Transverse colon (tissue), 4 donors: ENCODE measurements at regions not wholly inside any gene's neighbourhood (a gene's known extent, or its start where the extent isn't known, plus 50 kb on each side); places are given as distances from the start of the nearest gene placed in this dataset.
"Not testable (repeated sequence)": the region's sequence is repeated elsewhere in the genome, so short reads cannot be mapped to it uniquely, and the experiment has no call there.

Experiments
- DNase-seq: peaks from one replicate; pipeline ENCODE4 v3.0.0-alpha.2; 2019
- H3K27ac ChIP-seq, 4 donors: fragments of 200-600 bp; sonication (generic); 2 replicates each; pipeline ENCODE4 v1.5.1; 2016 to 2018; ENCODE audit warnings: inconsistent platforms in 4 of 4
- H3K27me3 ChIP-seq: fragments of 200-600 bp; sonication (generic); 2 replicates; pipeline ENCODE4 v1.5.1; 2017; ENCODE audit warnings: inconsistent platforms
- H3K36me3 ChIP-seq, 4 donors: fragments of 200-600 bp; sonication (generic); 2 replicates each; pipeline ENCODE4 v1.5.1; 2017 to 2019; ENCODE audit warnings: inconsistent platforms in 4 of 4
- H3K4me1 ChIP-seq, 4 donors: fragments of 200-600 bp; sonication (generic); 2 replicates each; pipeline ENCODE4 v1.5.1; 2017 to 2020; ENCODE audit warnings: inconsistent platforms in 4 of 4
- H3K4me3 ChIP-seq, 4 donors: fragments of 200-600 bp; sonication (generic); 1 replicate in 1 of 4; 2 replicates in 3 of 4; pipeline versions ENCODE4 v1.5.1 to v1.6.1; 2017 to 2019; ENCODE audit warnings: inconsistent platforms in 4 of 4
- H3K9me3 ChIP-seq, 2 donors: fragments of 200-600 bp; sonication (generic); 2 replicates each; pipeline ENCODE4 v1.5.1; 2017 to 2019; ENCODE audit warnings: inconsistent platforms in 2 of 2
- WGBS, 2 donors: methylation state at CpG; one replicate each; pipeline ENCODE4 v1.1.5; 2018; ENCODE audit warnings: low coverage in 1 of 2; 5-methylcytosine and 5-hydroxymethylcytosine counted together
- in situ Hi-C, 4 donors: fragments of 200-750 bp; cut with MboI; loops; one replicate each; pipeline versions ENCODE4 v1.15.0 to v1.15.1; 2017; ENCODE audit warnings: low sequenced_read_pairs in 3 of 4, low pct_ligation_motif_present in 1 of 4, low pct_unique_long_range_greater_than_20kb in 1 of 4
- intact Hi-C: fragments of 100-400 bp; cut with DNase I; formaldehyde crosslinking; loops from one replicate; pipeline ENCODE4 v1.15.1; 2023; ENCODE audit warnings: low total_unique reads

GRCh38 chrY:18599606-18600005 lies 53.1 kb downstream of the HSFY1 start:
- intact Hi-C loops, H3K27me3 ChIP-seq, H3K4me1 ChIP-seq, H3K4me3 ChIP-seq, H3K9me3 ChIP-seq, DNase-seq, in situ Hi-C loops, H3K36me3 ChIP-seq, H3K27ac ChIP-seq: not testable (repeated sequence)
- no CpG with 5 or more reads among the region's 5 CpGs for WGBS, 2 donors

GRCh38 chrY:18601287-18601686 lies 54.8 kb downstream of the HSFY1 start:
- H3K27ac ChIP-seq, H3K4me1 ChIP-seq, in situ Hi-C loops, H3K36me3 ChIP-seq, H3K9me3 ChIP-seq, H3K27me3 ChIP-seq, H3K4me3 ChIP-seq, intact Hi-C loops, DNase-seq: not testable (repeated sequence)
- no CpG with 5 or more reads among the region's 2 CpGs for WGBS, 2 donors

- H3K36me3 ChIP-seq, H3K27me3 ChIP-seq, H3K4me1 ChIP-seq, H3K4me3 ChIP-seq, DNase-seq, H3K9me3 ChIP-seq, in situ Hi-C loops, intact Hi-C loops, H3K27ac ChIP-seq: not testable (repeated sequence)
- no CpG with 5 or more reads among the region's 5 CpGs for WGBS, 2 donors
These were observed 59.7 kb downstream of the HSFY1 start for GRCh38 chrY:18606251-18606650.

- intact Hi-C loops, in situ Hi-C loops: not testable (repeated sequence)
These were observed 61.7 kb downstream of the HSFY1 start for GRCh38 chrY:18608205-18608604.

GRCh38 chrY:18615809-18616208 lies 69.3 kb downstream of the HSFY1 start:
- intact Hi-C loops, H3K9me3 ChIP-seq, H3K4me3 ChIP-seq, in situ Hi-C loops, H3K27ac ChIP-seq, DNase-seq, H3K36me3 ChIP-seq, H3K4me1 ChIP-seq, H3K27me3 ChIP-seq: not testable (repeated sequence)
- no CpG with 5 or more reads among the region's 1 CpG for WGBS, 2 donors

More at GRCh38 chrY:18608205-18608604, 61.7 kb downstream of the HSFY1 start:
- H3K4me3 ChIP-seq, H3K4me1 ChIP-seq, H3K27ac ChIP-seq, H3K27me3 ChIP-seq, DNase-seq, H3K36me3 ChIP-seq, H3K9me3 ChIP-seq: not testable (repeated sequence)
- no CpG with 5 or more reads among the region's 4 CpGs for WGBS, 2 donors

DNA sequence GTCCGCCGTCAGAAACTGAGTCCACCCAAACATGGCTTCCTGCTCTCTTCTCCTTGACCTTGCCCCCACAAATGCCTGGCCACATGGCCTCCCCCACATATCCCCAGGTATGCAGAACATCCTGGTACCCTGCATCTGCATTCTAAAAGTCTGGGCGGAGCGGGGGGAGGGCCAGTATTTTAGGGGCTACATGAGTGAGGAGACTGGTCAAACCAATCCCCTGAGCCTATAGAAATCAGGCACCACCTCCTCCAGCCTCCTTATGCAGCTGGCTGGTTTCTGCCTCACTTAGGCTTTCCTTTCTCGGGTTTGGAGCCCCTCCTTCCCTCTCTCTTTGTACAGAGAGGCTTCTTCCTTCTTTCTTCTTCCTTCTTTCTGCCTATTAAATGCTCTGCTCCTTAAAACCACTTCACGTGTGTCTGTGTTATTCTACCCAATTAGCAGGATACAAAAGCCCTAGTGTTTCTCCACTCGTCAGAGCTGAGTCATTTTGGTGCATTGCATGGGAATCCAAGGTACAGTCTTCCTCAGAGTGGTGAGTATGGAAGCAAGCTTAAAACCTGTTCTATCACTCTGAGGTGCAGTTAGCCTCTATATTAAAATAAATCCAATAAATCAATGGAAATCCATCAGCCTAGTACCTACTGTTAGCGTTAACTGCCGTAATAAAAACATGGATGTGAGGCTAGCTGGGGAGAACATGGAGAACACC lies 83.4 kb downstream of the HSFY1 start:
- H3K4me3 ChIP-seq, H3K36me3 ChIP-seq, intact Hi-C loops, H3K4me1 ChIP-seq, in situ Hi-C loops, H3K27me3 ChIP-seq, DNase-seq, H3K27ac ChIP-seq, H3K9me3 ChIP-seq: not testable (repeated sequence)
- whole genome bisulfite sequencing, 2 donors = no CpG with 5 or more reads among the region's 9 CpGs

DNA sequence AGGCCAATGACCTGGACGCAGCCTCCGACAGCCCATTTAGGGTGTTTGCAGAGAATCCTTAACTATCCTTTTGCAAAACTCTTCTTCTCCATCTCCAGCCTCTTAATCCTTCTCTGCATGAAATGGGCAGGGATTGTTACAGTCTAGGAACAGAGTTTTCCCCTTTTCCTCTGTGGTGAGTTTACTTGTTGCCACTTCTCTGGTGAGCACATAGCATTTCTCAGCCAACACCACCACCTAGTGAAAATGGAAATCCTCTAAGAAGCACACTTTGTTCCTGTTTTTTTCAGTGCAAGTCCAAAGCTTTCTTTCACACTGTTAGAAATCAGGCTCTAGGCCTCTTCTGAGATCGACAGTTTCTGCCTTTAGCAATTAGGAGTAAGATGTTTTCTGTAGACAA lies 84.1 kb downstream of the HSFY1 start:
- intact Hi-C loops = not testable (repeated sequence)

DNA sequence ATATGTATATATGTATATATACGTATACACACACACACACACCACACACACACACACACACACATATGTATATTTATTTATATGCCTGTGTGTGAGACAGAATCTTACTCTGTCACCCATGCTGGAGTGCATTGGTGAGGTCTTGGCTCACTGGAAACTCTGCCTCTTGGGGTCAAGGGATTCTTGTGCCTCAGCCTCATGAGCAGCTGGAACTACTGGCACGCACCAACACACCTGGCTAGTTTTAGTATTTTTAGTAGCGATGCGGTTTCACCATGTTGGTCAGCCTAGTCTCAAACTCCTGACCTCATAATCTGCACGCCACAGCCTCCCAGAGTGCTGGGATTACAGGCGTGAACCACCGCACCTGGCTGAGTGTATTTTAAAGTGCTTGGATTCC lies 85.1 kb downstream of the HSFY1 start:
- H3K4me3 ChIP-seq, H3K36me3 ChIP-seq, H3K27me3 ChIP-seq, H3K4me1 ChIP-seq, DNase-seq, in situ Hi-C loops, intact Hi-C loops, H3K27ac ChIP-seq, H3K9me3 ChIP-seq: not testable (repeated sequence)
- no CpG with 5 or more reads among the region's 7 CpGs for WGBS, 2 donors

More for the DNA sequence above, 84.1 kb downstream of the HSFY1 start:
- H3K9me3 ChIP-seq, DNase-seq, H3K27ac ChIP-seq, H3K4me1 ChIP-seq, H3K27me3 ChIP-seq, H3K4me3 ChIP-seq, in situ Hi-C loops, H3K36me3 ChIP-seq: not testable (repeated sequence)
- no CpG with 5 or more reads among the region's 3 CpGs for WGBS, 2 donors
